NCI-H2227 (cell line): ENCODE measurements at regions not wholly inside any gene's neighbourhood (a gene's known extent, or its start where the extent isn't known, plus 50 kb on each side); places are given as distances from the start of the nearest gene placed in this dataset.

Experiments
- DNase-seq: peaks from one replicate; lab custom pipeline; 2025; ENCODE audit not compliant: unreplicated experiment; lab: John Stamatoyannopoulos, UW

DNA sequence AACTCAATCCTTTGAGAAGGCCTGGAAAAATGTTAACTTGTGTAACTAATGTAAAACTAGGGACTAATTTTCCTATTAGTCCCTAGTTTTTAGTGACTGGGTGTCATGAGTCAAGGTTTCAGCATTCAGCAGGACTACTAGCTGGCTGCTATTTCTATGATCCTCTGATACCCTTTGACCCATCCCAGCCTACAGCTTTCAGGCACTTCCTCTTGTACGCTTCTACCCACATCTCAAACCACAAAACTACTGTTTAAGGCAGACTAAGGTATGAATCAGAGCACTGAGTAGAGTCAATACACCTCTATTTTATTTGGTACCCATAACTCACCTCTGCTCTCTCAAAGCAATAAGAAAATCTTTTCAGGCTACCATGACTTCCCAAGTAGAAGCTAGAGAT lies 809.6 kb downstream of the PDHA2 start:
- no peak for DNase-seq

DNA sequence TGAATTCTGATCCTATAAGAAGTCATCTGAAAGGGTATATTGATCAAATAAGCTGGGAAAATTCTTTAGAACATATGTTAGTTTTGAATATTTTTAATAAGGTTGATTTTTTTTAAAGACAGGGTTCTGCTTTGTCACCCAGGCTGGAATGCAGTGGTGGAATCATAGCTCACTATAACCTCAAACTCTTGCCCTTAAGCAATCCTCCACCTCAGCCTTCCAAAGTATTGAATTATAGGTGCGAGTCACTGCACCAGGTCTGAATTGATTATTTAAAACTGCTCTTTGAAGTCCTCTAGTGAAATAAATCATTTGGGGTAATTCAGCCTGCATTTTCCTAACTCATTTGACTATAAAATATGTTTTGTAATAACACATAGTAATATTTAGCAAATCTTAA lies 812.3 kb downstream of the PDHA2 start:
- no peak for DNase-seq

DNA sequence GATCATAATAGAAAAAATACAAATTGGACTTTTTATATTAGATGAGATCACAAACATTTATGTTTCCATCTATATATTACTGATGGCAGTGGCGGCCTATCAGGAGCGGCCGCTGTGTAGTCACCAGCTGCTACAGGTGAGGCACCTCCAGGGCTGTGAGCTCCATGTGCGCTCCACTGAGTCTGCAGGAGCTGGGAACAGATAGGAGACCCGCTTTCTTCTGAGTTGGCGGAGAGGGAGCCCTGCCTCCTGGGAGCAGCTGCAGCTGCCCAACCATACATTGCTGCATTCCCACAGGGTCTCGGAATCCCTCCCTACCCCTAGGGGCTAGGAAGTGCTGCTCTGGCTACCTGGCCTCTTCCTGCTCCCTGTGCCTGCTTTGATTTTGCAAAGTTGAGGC lies 812.9 kb downstream of the PDHA2 start:
- no peak for DNase-seq

DNA sequence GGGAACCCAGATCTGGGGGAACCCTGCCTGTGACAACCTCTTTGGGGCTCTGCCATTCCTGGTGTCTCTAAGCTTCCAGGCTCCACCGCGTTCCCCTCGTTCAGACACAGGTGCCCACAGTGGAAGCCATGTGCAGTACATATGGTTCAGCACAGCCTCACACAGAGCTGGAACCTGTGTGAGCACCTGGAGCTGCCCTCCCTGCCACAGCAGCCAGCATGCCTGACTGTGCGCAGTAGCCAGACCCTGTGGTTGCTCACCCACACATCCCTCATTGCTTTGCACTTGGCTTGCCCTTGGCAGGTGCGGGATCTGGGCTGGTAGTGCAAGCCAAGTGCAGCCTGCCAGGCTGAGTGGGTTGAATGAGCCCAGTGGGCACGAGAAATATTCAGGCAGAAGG lies 814.2 kb downstream of the PDHA2 start:
- no peak for DNase-seq

DNA sequence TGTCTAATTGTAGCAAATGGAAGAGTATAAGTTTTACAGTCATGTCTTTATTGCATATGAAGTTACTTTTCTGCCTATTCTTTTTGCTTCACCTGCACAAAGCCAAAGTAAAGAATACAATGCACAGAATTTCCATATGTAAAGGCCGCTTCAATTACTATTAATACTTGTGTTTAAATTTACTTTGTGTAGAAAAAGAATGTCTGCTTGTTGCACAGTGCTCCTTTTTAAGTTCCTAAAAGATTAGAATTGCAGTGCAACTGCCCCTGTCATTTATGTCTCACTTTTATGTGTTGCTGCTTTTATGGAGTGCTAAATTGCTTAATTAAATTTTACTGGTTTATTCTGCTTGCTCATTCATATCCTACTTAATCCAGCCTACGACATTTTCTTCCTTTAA lies 830.5 kb downstream of the PDHA2 start:
- DNase-seq = no peak

DNA sequence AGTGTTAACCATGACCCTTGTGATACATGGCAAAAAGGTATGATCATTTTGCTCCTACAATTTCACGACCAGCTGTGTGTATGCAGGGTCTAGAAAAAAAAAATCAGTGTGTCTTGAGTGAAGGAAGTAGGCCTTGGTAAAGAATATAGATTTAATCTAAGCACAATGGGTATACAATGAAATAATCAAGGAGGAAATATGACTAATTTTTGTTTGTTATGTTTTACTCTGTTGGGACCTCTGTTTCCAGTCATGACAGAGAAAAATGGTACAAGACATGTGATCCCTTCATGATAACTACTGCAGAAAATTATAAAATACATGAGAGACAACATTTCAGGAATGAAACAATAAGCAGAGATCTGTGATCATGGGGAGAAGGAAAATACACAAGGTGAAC lies 835.5 kb downstream of the PDHA2 start:
- DNase-seq = no peak

DNA sequence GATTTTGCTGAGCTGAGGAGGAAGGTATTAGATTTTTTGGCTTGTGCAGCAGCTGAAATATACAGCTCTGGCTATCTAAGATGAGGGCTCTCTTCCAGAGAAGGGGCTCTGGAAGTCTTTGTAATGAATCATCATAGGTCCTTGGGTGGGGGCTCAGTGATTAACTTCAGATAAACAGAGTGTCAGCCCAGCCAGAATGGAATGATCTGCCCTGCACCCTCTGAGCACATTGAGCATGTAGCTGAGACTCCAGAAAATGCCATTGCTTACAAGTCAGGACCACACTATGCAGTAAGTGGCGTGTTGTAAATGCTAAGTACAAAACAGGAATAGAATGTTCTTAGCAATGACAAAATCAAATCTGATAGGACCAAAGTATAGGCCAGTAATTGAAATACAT lies 836.0 kb downstream of the PDHA2 start:
- DNase-seq = no peak

DNA sequence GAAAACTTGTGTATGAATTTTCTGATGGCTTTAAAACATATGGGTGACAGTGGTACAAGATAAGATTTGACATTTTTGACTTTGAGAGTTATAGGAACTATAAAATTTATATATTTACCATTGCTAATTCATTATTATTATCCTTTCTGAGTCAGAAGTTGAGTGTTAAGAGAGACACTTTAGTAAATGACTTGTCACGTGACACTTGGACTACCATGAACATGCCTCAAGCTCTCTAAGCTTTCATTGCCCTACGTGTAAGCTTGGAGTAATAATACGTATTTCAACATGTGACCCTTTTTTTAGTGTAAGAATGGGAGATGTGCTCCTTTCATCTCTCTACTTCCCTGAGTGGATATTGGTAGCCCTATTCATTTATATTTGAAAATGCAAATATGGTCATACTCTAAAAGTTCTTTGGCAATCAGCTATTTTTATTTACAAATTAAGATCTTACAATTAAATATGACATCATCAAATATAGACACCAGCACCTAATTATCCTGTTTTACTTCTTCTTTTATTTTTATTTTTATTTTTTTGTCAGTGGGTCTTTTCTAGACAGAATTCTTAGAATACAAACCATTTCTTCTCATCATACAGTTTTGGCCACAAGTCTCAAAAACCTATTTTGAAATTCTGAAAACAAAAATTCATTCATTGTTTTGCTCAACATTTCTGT lies 837.0 kb downstream of the PDHA2 start:
- no peak for DNase-seq

DNA sequence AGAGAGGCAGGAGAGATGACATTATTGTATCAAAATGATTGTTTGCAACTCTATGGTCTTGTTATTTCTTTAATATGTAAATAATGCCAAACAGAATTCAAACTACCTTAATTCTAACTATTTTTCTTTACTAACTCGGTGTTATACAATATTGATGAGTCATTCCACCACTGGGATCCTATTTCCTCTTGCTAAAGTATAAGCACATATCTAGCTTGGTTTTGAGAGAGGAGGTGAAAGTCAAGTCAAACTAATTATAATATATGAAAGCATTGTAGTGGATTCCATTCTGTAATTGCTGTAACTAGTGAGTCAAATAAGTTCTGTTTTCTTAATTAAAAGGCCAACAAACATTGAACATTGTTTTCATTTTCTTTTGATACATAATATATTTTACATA lies 837.6 kb downstream of the PDHA2 start:
- no peak for DNase-seq

DNA sequence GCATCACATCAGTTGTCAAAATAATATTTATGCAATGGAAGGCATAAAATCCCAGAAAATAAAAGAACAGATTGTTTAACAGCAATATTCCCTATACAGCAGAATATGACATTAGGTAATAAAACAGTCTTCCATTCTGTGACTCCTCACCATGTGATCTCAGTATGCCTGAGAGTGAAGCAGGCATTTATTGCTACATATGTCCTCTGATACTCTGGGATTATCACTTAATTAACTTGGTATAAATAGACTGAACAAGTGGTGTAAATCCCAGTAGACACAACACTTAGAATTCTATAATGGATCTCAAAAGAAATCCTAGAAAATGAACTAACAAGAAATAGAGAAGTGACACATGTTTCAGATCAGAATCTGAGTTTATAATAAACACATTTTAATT lies 841.3 kb downstream of the PDHA2 start:
- DNase-seq = no peak

DNA sequence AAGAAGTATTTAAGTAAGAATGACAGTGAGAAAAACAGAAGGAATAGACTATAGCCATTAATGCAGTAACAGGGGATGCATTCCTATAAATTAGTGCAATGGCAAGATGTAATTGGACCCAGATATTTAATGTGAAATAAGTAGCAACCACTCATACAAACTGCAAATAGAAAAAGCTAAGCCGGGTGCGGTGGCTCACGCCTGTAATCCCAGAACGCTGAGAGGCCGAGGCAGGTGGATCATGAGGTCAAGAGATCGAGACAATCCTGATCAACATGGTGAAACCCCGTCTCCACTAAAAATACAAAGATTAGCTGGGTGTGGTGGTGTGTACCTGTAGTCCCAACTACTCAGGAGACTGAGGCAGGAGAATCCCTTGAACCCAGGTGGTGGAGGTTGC lies 845.8 kb downstream of the PDHA2 start:
- DNase-seq = no peak

DNA sequence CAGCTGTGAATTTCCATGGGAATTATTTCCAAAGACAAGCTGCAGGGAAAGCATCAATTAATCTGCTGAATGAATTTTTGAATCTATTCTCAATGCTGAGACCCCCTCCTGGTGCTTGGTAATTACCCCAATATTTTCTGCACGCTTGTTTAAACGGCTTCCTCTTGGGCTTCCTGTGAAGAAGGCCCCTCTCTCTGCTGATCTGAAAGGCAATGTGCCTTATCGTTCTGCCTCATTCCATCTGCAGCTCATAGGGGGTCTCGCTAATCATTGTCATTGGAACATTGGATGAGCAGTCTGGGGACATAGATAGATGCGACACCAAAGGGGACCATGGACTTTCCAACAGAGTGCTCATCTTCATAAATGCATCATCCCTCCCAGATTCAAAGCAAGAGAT lies 851.6 kb downstream of the PDHA2 start:
- DNase-seq = no peak

DNA sequence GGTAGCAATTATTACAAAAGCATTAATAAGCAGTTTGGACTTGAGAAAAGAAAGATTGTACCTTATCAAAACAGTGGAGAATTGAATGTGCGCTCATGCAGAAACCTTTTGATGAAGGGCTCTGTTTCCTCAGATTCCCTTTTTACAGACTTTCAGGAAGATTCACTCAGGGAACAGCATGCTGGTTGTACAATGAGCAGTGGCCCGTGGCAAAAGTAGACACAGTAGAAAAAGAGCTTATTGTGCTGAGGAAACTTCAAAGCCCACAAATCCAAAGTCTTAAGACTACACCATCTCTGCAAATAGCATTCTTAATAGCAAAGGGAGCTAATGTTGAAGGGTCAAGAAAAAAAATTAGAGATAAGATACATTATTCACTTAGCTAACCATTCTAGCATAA lies 858.9 kb downstream of the PDHA2 start:
- no peak for DNase-seq

DNA sequence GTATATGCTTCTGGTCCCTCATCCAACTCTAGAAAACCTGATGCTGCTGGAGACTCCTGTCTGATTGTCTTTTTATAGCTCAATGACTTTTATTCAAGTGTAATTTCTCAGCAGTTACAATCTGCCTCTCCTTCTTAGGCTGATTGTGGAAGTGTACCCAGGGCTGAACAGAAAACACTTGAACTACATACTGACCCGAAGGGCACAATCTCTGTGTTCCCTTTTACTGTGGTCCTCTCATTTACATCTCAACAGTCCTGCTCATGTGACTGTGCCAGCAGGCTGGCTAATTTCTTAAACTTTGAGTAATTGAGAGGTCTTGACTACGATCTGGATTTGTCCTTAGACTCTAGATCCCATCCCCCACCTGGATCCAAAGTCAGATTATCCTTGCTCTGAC lies 863.4 kb downstream of the PDHA2 start:
- DNase-seq = no peak

DNA sequence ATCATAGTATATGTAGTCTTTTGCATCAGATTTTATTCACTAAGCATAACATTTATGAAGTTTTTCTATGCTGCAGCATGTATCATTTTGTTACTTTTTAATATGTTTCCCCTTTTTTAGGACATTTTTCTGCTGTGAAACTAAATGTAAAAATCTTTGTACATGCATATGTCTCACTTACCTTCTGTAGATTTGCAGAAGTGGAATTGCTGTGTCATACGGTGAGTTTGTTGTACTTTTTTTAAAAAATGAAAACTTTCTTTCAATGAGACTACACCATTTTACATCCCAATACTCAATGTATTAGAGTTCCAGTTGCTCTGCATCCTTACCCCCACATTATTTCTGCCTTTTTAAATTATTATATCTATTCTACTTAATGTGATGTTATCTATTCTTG lies 868.9 kb downstream of the PDHA2 start:
- DNase-seq = no peak

DNA sequence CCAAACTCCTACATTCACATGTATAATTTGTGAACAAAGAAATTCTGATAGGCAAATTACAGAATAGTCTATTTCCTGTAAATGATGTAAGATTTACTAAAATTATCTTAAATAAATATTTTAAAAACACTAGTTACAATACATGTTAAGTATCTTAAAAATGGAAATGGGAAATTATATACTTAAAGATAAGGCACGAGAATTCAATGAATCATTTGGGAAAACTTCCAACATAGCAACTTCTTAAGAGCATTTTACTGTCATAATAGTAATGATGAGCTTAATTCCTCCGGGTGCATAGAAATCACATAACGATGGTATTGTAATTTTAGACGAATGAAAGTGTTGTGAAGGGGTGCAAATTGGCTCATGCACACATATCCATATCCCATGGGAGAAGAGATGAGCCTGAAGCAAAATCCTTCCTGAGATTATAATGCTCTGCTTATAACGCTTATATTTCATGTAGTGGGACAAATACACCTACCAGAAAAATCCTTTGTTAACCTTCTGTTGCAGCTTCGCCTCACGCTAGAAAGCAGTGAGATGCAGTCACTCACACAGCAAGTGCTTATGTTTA lies 873.5 kb downstream of the PDHA2 start:
- no peak for DNase-seq

DNA sequence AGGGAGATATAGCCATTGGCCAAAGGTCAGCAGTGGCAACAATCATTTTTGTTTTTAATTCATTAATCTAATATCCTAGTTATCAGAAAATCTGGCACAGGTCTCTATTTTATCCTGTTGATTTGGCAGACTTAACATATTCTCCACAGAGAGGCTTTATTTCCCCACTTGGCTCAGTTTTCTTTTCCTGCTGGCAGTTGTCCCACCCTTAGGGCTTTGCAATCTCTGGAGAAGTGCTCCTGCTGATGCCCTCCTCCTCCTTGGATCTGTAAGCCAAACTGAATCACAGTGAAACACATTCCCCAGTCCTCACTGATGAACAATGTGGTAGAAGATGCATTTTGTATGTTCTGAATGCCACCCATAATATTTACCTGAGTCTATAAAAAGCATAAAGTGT lies 889.7 kb downstream of the PDHA2 start:
- no peak for DNase-seq

DNA sequence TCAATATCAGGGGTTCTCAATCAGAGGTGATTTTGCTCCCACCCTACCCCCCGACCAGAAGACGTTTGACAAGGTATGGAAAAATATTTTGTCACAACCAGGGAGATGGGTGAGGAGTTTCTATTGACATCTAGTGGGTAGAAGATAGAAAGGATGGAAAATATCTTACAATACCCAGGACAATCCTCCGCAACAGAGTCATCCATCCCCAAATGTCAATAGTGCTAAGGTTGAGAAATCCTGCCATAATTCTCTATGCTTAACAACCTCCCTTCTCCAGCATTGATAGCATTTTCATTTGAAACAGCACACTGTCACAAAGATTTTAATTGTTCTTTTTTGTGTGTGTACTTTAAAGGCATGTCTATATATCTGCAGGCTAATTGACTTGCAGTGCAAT lies 890.5 kb downstream of the PDHA2 start:
- no peak for DNase-seq

DNA sequence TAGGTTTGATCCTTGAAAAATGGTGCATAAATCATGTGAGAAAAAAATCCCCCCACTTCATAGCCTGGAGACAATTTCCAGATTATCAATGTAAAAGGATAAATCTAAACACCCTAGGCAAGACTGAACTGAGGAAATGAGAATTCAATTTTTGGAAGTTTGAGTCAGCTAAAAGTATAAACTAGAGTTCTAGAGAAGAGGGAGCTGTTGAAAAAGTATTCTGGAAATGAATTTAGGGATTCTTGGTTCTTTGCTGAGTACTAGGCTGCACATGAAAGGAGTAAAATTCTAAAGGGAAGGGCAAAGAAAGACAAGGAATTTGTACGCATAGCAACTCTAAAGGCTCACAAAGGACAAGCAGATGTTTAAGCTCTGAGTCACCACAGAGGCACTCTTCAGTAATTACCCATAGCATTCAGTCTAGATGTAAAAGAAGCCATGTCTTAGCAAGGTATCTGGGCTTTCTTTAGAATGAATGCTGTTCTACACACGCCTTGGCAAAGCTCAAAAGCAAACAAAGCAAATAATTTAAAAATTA lies 896.5 kb downstream of the PDHA2 start:
- DNase-seq = no peak

DNA sequence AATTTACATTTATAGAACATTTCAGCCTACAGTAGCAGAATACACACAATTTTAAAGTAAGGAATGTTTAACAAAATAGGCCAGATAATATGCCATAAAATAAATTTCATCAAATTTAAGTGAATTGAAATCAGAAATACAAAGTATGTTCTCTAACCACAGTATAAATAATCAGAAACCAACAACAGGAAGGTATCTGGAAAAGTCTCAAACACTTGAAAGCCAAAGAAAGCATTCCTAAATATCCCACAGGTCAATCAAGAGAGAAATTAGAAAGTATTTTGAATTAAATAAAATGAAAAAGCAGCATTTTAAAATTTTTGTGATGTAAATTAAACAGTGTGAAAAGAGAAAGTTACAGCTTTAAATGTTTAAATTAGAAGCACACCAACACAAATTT lies 899.2 kb downstream of the PDHA2 start:
- DNase-seq = no peak

DNA sequence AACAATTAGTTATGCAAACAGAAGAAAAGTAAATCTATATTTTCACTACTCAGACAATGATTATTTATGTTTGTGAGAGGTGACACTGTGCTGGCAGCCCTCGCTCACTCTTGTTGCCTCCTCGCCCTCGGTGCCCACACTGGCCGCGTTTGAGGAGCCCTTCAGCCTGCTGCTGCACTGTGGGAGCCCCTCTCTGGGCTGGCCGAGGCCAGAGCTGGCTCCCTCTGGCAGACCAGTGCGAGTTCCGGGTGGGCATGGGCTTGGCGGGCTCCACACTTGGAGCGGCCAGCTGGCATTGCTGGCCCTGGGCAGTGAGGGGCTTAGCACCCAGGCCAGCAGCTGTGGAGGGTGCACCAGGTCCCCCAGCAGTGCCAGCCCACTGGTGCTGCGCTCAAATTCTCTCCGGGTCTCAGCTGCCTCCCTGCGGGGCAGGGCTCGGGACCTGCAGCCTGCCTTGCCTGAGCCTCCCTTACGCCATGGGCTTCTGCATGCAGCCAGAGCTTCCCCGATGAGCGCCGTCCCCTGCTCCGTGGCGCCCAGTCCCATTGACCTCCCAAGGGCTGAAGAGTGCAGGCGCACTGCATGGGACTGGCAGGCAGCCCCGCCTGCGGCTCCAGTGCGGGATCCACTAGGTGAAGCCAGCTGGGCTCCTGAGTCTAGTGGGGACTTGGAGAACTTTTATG lies 902.6 kb downstream of the PDHA2 start:
- no peak for DNase-seq

DNA sequence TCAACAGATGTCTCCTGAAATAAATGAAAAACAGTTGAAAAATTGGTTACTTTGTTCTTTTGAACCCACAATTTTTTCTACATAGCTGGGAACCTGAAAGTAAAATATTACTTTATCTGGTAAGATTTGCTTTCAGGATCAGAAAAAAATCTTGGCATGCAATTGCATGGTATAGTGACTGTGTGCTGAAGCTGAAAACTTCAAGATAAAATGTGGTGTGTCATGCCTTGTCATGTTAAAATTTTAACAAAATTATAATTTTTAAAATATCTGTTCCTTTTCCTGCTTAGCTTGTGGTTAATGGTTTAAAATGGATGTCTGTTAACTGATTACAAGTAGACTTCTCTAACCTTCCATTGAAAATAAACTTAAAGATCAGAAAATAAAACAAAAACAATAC lies 904.8 kb downstream of the PDHA2 start:
- no peak for DNase-seq

DNA sequence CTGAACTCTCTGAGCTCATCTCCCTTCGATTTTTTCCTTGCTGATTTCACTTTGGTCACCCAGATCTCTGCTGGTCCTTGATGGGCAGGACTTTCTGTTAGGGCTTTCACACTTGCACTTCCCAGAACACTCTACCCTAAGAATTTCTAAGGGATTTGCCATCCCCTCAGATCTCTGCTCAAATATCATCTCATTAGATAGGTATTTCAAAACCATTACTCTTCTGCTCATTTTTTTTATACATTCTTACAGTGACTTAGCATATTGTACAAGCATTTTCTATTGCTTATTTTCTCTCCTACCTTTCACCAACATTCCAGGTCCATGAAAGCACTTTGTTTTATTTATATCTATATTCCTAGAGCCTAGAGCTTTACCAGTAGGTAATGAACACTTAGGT lies 913.3 kb downstream of the PDHA2 start:
- no peak for DNase-seq
